K562 (cell line): ENCODE measurements at regions not wholly inside any gene's neighbourhood (a gene's known extent, or its start where the extent isn't known, plus 50 kb on each side); places are given as distances from the start of the nearest gene placed in this dataset.

Source experiments
- ATAC-seq: fragments of 200-7000 bp; cut with Tn5 transposase; 3 replicates; pipeline ENCODE4 v1.9.1; 2020; ENCODE audit warnings: moderate library complexity
- BruUV-seq: library from RNA; stranded (reverse); fragments of 400-500 nt; replicated peaks from 2 replicates; lab custom pipeline; 2021; lab: Mats Ljungman, UMichigan
- CTCF ChIA-PET: fragments of 300-600 bp; formaldehyde crosslinking; extraction: SDS; loops from one replicate; lab custom pipeline; 2021; ENCODE audit warnings: low intra/inter-chr PET ratio; lab: Yijun Ruan, JAX
- POLR2A ChIA-PET: fragments of 300-600, 350-650 bp; sonication (Branson Sonifier 250); formaldehyde crosslinking; extraction: SDS; loops from one replicate; lab custom pipeline; 2021; ENCODE audit warnings: antibody characterized with exemption, inconsistent platforms; lab: Yijun Ruan, JAX
- DNase-seq, 4 experiments: peaks; one replicate each; pipeline versions ENCODE4 v3.0.0 to v3.0.0-alpha.2; 2011 to 2018; ENCODE audit warnings: low spot score in 3 of 4, mixed read lengths in 3 of 4; ENCODE audit errors: extremely low read depth in 1 of 4
- FAIRE-seq: peaks from 2 replicates; lab custom pipeline; 2011; peaks lifted over from hg19 to GRCh38; lab: Jason Lieb, UNC
- H2AFZ ChIP-seq: 2 replicates; pipeline ENCODE4 v1.6.0; 2011; ENCODE audit warnings: low read depth, low read length, control low read depth, inconsistent platforms
- H3K27ac ChIP-seq: fragments of 200-600 bp; 3 replicates; pipeline ENCODE4 v1.8.0; 2011; ENCODE audit warnings: low read depth, mild to moderate bottlenecking, control low read depth, inconsistent platforms, low read length, moderate library complexity, mixed read lengths; ENCODE audit errors: extremely low read depth
- H3K27me3 ChIP-seq, 2 experiments: fragments of 300-600 bp in 1 of 2; 2 replicates in 1 of 2; 3 replicates in 1 of 2; pipeline versions ENCODE4 v1.6.0 to v1.8.0; 2011; ENCODE audit warnings: inconsistent platforms in 2 of 2, low read length in 2 of 2, mild to moderate bottlenecking in 1 of 2, mixed read lengths in 1 of 2, moderate library complexity in 1 of 2; ENCODE audit not compliant: control insufficient read depth in 2 of 2, insufficient read depth in 2 of 2
- H3K36me3 ChIP-seq: fragments of 300-600 bp; 3 replicates; pipeline ENCODE4 v1.8.0; 2011; ENCODE audit warnings: mild to moderate bottlenecking, low read length, inconsistent platforms; ENCODE audit not compliant: control insufficient read depth, insufficient read depth
- H3K4me1 ChIP-seq, 2 experiments: fragments of 200-600 bp in 1 of 2; replicated peaks in 1 of 2; 2 replicates in 1 of 2; 3 replicates in 1 of 2; pipeline versions ENCODE4 v1.5.1 to v1.8.0; 2011; ENCODE audit warnings: inconsistent platforms in 2 of 2, low read length in 2 of 2, mild to moderate bottlenecking in 1 of 2, mixed read lengths in 1 of 2, moderate library complexity in 1 of 2; ENCODE audit not compliant: control insufficient read depth in 2 of 2, insufficient read depth in 2 of 2
- H3K4me2 ChIP-seq: 2 replicates; pipeline ENCODE4 v1.6.1; 2011; ENCODE audit warnings: low read length, control low read depth, inconsistent platforms, mixed read lengths; ENCODE audit not compliant: insufficient read depth
- H3K4me3 ChIP-seq: fragments of 200-600 bp; sonication (generic), shearing (Covaris generic); 2 replicates; pipeline ENCODE4 v1.5.1; 2016; ENCODE audit warnings: control low read depth, inconsistent platforms
- H3K79me2 ChIP-seq: fragments of 200-600 bp; 3 replicates; pipeline ENCODE4 v1.8.0; 2011; ENCODE audit warnings: low read length, inconsistent platforms; ENCODE audit not compliant: control insufficient read depth, insufficient read depth
- H3K9ac ChIP-seq, 2 experiments: 2 replicates each; pipeline versions ENCODE4 v1.6.0 to v1.6.1; 2011; ENCODE audit warnings: low read depth in 2 of 2, low read length in 2 of 2, control low read depth in 1 of 2, inconsistent platforms in 1 of 2, mild to moderate bottlenecking in 1 of 2, mixed read lengths in 1 of 2; ENCODE audit not compliant: insufficient read depth in 1 of 2
- H3K9me1 ChIP-seq: one replicate; pipeline ENCODE4 v1.6.0; 2011; ENCODE audit warnings: inconsistent platforms, mild to moderate bottlenecking, low read length, moderate library complexity; ENCODE audit not compliant: control insufficient read depth, insufficient read depth
- H3K9me3 ChIP-seq: replicated peaks from 2 replicates; pipeline ENCODE4 v1.5.1; 2011; ENCODE audit warnings: low read depth, low read length, inconsistent platforms; ENCODE audit not compliant: control insufficient read depth, insufficient read depth
- H4K20me1 ChIP-seq: replicated peaks from 2 replicates; pipeline ENCODE4 v1.6.1; 2011; ENCODE audit warnings: low read length, inconsistent platforms, mixed read lengths; ENCODE audit not compliant: control insufficient read depth, insufficient read depth
- ETS2 ChIP-seq: IDR thresholded peaks from 2 replicates; pipeline ENCODE4 v1.6.1; 2016; ENCODE audit warnings: borderline replicate concordance, missing genetic modification characterization, mild to moderate bottlenecking, moderate library complexity, missing compliant biosample characterization; ENCODE audit not compliant: poor library complexity, severe bottlenecking
- FIP1L1 ChIP-seq: fragments of 200-400 bp; formaldehyde crosslinking; IDR thresholded peaks from 2 replicates; pipeline ENCODE4 v1.6.1; 2018; ENCODE audit warnings: mild to moderate bottlenecking, low read depth, low read length; ENCODE audit not compliant: poor library complexity, severe bottlenecking
- GABPA ChIP-seq: fragments of 200-800 bp; sonication (Bioruptor generic); conservative IDR thresholded peaks from 2 replicates; pipeline ENCODE4 v1.6.1; 2016; ENCODE audit warnings: low read depth, missing genetic modification characterization, missing compliant biosample characterization
- KAT7 ChIP-seq: sonication (generic); formaldehyde crosslinking; IDR thresholded peaks from 2 replicates; pipeline ENCODE4 v1.8.0; 2022; ENCODE audit warnings: missing genetic modification reagents, mild to moderate bottlenecking, borderline replicate concordance
- NR2C1 ChIP-seq, 2 experiments: fragments of 450-650 bp; IDR thresholded peaks; 2 replicates each; pipeline ENCODE4 v1.6.1; 2017; ENCODE audit warnings: mild to moderate bottlenecking in 2 of 2, antibody characterized with exemption in 1 of 2, inconsistent platforms in 1 of 2, missing compliant biosample characterization in 1 of 2, missing genetic modification characterization in 1 of 2
- PCBP1 ChIP-seq: fragments of 200-400 bp; formaldehyde crosslinking; IDR thresholded peaks from 2 replicates; pipeline ENCODE4 v1.6.1; 2018; ENCODE audit warnings: mild to moderate bottlenecking, low read depth, low read length; ENCODE audit not compliant: poor library complexity, severe bottlenecking
- PHF8 ChIP-seq: fragments of 200-600 bp; sonication (generic); IDR thresholded peaks from 2 replicates; pipeline ENCODE4 v1.6.1; 2012; ENCODE audit warnings: mixed run types, mild to moderate bottlenecking, inconsistent platforms, low read length, moderate library complexity, borderline replicate concordance
- POLR3G ChIP-seq: IDR thresholded peaks from 2 replicates; pipeline ENCODE4 v1.6.1; 2011; ENCODE audit not compliant: insufficient read length, insufficient replicate concordance; ENCODE audit errors: extremely low read depth
- POU5F1 ChIP-seq: fragments of 150-350 bp; IDR thresholded peaks from 2 replicates; pipeline ENCODE4 v1.6.1; 2014; ENCODE audit warnings: borderline replicate concordance, low read length, low read depth, mild to moderate bottlenecking; ENCODE audit not compliant: partially characterized antibody
- PYGO2 ChIP-seq: fragments of 450-650 bp; IDR thresholded peaks from 2 replicates; pipeline ENCODE4 v1.6.1; 2016; ENCODE audit warnings: mild to moderate bottlenecking, missing genetic modification characterization, moderate library complexity, missing compliant biosample characterization
- RBM25 ChIP-seq: fragments of 200-400 bp; formaldehyde crosslinking; IDR thresholded peaks from 2 replicates; pipeline ENCODE4 v1.6.1; 2018; ENCODE audit warnings: low read length, low read depth, moderate library complexity; ENCODE audit not compliant: severe bottlenecking
- TSC22D4 ChIP-seq: fragments of 450-650 bp; IDR thresholded peaks from 2 replicates; pipeline ENCODE4 v1.6.1; 2016; ENCODE audit warnings: missing genetic modification characterization, missing biosample characterization, control low read depth
- YY1 ChIP-seq, 3 experiments: IDR thresholded peaks; 2 replicates each; pipeline ENCODE4 v1.6.1; 2011; ENCODE audit warnings: low read length in 2 of 3, mild to moderate bottlenecking in 2 of 3, moderate library complexity in 2 of 3, borderline replicate concordance in 1 of 3, control low read depth in 1 of 3, low read depth in 1 of 3; ENCODE audit not compliant: insufficient read depth in 3 of 3, insufficient replicate concordance in 2 of 3, control insufficient read depth in 1 of 3, insufficient read length in 1 of 3; ENCODE audit errors: extremely low read depth in 1 of 3
- ZEB2 ChIP-seq: fragments of 450-650 bp; IDR thresholded peaks from 2 replicates; pipeline ENCODE4 v1.6.1; 2016
- ZNF24 ChIP-seq: fragments of 450-650 bp; IDR thresholded peaks from 2 replicates; pipeline ENCODE4 v1.6.1; 2016
- ZNF551 ChIP-seq: fragments of 250-450 bp; sonication (Bioruptor Pico); IDR thresholded peaks from 2 replicates; pipeline ENCODE4 v1.5.0; 2021; ENCODE audit warnings: mild to moderate bottlenecking, moderate library complexity
- ZNF699 ChIP-seq: fragments of 250-450 bp; sonication (Bioruptor Pico); IDR thresholded peaks from 2 replicates; pipeline ENCODE4 v1.8.0; 2021; ENCODE audit warnings: mild to moderate bottlenecking, moderate library complexity; ENCODE audit not compliant: insufficient replicate concordance
- WGBS: fragments of 100-300 bp; shearing (Covaris generic); methylation state at CpG from one replicate; pipeline ENCODE4 v1.1.6; 2016; ENCODE audit warnings: low coverage, mixed read lengths; ENCODE audit not compliant: insufficient coverage; ENCODE audit errors: missing lambda C conversion rate; 5-methylcytosine and 5-hydroxymethylcytosine counted together
- in situ Hi-C: fragments of 300-500 bp; cut with MboI; formaldehyde crosslinking; loops from 4 replicates; pipeline ENCODE4 v1.15.0; 2018; ENCODE audit warnings: inconsistent platforms, mixed read lengths
- intact Hi-C: fragments of 100-400 bp; cut with micrococcal nuclease; formaldehyde crosslinking; loops from 2 replicates; pipeline ENCODE4 v1.14.2; 2022

DNA sequence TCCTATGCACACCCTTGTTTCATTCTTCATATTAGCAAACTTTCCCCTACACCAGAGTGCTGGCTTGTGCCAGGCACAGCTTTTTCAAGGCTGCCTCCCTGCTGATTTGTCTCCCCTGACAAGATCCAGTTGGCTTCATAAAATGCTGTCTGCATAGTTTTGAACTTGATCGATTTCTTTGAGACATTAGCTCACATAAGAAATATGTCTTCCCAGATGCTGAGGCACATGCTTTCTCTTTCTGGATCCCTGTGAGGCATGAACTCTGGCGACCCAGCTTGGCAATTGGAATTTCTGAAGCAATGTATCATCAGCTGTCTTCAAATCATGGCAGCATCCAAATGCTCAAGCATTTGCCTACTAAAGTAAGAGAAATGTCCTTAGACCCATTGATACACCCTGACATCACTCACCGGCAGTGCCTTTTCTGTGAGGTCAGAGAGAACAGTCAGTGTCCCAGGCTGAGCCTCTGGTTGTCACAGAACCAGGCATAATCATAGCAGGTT, 616.4 kb upstream of the GHITM start:
- H3K4me2 ChIP-seq = no peak overlapping the region
- in situ Hi-C loops = no loop called here
- ATAC-seq = no peak
- no peak for DNase-seq
- no TSS peak for BruUV-seq
- no peak overlapping the region for H3K9ac ChIP-seq
- no peak overlapping the region for H3K27ac ChIP-seq
- CTCF ChIA-PET = no interaction called here
- FAIRE-seq = no peak
- 0% methylated on average over 3 of the region's 3 CpGs for whole genome bisulfite sequencing
- H3K4me3 ChIP-seq = no peak overlapping the region
- no peaks in the 10 kb centered on the region for H3K4me1 ChIP-seq
- H3K27me3 ChIP-seq = no peaks in the 10 kb centered on the region
- POLR2A ChIA-PET = no interaction called here
- intact Hi-C loops = no loop called here
- H3K36me3 ChIP-seq = no peaks in the 10 kb centered on the region
- no peaks in the 10 kb centered on the region for H3K79me2 ChIP-seq
- no peaks in the 10 kb centered on the region for H3K9me1 ChIP-seq
- no peak overlapping the region for H2AFZ ChIP-seq
- no peaks in the 10 kb centered on the region for H4K20me1 ChIP-seq
- H3K9me3 ChIP-seq = no peaks in the 10 kb centered on the region; the same call in 1 of the 2 replicates
- no peak for TF ChIP-seq POLR3G
- no peak for TF ChIP-seq ZNF24
- no peak for TF ChIP-seq ZEB2
- no peak for TF ChIP-seq FIP1L1
- TF ChIP-seq ZNF699 (CRISPR knock-in tag) = no peak
- no peak for TF ChIP-seq PHF8
- no peak for TF ChIP-seq YY1 (IDR thresholded peaks at IDR 0.05; ENCODE audit: borderline replicate concordance in 1 of 3, control insufficient read depth in 1 of 3, extremely low read depth in 1 of 3, insufficient read depth in 3 of 3, insufficient read length in 1 of 3, insufficient replicate concordance in 2 of 3, low read depth in 1 of 3, low read length in 2 of 3)
- TF ChIP-seq GABPA (tag) = no peak
- TF ChIP-seq ZNF551 = no peak
- no peak for TF ChIP-seq NR2C1 (IDR thresholded peaks at IDR 0.05)
- no peak for TF ChIP-seq NR2C1 (tag; IDR thresholded peaks at IDR 0.05)
- no peak for TF ChIP-seq KAT7 (CRISPR knock-in tag)
- no peak for TF ChIP-seq PYGO2
- TF ChIP-seq ETS2 (tag) = no peak
- TF ChIP-seq PCBP1 = no peak
- TF ChIP-seq TSC22D4 (tag) = no peak
- no peak for TF ChIP-seq RBM25
- no peak for TF ChIP-seq POU5F1
- TF ChIP-seq, all 486 proteins: peak for 0
